ENCODE measurements at regions not wholly inside any gene's neighbourhood (a gene's known extent, or its start where the extent isn't known, plus 50 kb on each side); places are given as distances from the start of the nearest gene placed in this dataset.

DNA sequence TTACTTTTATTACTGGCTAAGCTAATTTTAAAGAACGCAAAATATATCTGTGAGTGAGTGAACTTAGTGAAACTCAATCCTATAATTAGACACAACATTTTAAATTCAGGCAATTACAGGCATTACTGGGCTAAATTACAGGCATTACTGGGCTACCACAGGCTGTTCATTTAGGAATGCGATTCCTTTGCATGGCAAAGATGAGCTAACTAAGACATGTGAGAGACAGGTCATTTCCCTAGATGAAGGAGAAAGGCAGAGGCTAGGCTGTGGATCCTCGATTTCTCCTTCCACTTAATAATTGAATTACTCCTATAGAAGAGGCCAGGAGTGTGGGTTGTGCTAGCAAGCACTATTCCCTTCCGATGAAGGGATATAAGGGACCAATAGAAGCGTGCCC, 429.4 kb upstream of the LMO3 start:
- DNase-seq (ENCODE audit: low spot score) (no peak), ATAC-seq (peak; percentile 56; the same call in 1 of the 2 replicates)
- POLR2A ChIA-PET: no interaction called here
- TF ChIP-seq, protein P1, sequence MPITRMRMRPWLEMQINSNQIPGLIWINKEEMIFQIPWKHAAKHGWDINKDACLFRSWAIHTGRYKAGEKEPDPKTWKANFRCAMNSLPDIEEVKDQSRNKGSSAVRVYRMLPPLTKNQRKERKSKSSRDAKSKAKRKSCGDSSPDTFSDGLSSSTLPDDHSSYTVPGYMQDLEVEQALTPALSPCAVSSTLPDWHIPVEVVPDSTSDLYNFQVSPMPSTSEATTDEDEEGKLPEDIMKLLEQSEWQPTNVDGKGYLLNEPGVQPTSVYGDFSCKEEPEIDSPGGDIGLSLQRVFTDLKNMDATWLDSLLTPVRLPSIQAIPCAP (CRISPR knock-in tag; IDR thresholded peaks at IDR 0.05): no peak
- TF ChIP-seq FOXJ3 (CRISPR knock-in tag; IDR thresholded peaks at IDR 0.05; ENCODE audit: borderline replicate concordance): no peak
- no peak for TF ChIP-seq SOX15 (CRISPR knock-in tag; IDR thresholded peaks at IDR 0.05)
- TF ChIP-seq TCF7 (CRISPR knock-in tag; IDR thresholded peaks at IDR 0.05; ENCODE audit: low read depth): no peak
- TF ChIP-seq NFE2L1 (CRISPR knock-in tag; IDR thresholded peaks at IDR 0.05): no peak
- TF ChIP-seq, protein P2, sequence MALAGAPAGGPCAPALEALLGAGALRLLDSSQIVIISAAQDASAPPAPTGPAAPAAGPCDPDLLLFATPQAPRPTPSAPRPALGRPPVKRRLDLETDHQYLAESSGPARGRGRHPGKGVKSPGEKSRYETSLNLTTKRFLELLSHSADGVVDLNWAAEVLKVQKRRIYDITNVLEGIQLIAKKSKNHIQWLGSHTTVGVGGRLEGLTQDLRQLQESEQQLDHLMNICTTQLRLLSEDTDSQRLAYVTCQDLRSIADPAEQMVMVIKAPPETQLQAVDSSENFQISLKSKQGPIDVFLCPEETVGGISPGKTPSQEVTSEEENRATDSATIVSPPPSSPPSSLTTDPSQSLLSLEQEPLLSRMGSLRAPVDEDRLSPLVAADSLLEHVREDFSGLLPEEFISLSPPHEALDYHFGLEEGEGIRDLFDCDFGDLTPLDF (CRISPR knock-in tag; IDR thresholded peaks at IDR 0.05): no peak
- TF ChIP-seq, protein P3, sequence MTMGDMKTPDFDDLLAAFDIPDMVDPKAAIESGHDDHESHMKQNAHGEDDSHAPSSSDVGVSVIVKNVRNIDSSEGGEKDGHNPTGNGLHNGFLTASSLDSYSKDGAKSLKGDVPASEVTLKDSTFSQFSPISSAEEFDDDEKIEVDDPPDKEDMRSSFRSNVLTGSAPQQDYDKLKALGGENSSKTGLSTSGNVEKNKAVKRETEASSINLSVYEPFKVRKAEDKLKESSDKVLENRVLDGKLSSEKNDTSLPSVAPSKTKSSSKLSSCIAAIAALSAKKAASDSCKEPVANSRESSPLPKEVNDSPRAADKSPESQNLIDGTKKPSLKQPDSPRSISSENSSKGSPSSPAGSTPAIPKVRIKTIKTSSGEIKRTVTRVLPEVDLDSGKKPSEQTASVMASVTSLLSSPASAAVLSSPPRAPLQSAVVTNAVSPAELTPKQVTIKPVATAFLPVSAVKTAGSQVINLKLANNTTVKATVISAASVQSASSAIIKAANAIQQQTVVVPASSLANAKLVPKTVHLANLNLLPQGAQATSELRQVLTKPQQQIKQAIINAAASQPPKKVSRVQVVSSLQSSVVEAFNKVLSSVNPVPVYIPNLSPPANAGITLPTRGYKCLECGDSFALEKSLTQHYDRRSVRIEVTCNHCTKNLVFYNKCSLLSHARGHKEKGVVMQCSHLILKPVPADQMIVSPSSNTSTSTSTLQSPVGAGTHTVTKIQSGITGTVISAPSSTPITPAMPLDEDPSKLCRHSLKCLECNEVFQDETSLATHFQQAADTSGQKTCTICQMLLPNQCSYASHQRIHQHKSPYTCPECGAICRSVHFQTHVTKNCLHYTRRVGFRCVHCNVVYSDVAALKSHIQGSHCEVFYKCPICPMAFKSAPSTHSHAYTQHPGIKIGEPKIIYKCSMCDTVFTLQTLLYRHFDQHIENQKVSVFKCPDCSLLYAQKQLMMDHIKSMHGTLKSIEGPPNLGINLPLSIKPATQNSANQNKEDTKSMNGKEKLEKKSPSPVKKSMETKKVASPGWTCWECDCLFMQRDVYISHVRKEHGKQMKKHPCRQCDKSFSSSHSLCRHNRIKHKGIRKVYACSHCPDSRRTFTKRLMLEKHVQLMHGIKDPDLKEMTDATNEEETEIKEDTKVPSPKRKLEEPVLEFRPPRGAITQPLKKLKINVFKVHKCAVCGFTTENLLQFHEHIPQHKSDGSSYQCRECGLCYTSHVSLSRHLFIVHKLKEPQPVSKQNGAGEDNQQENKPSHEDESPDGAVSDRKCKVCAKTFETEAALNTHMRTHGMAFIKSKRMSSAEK (CRISPR knock-in tag; IDR thresholded peaks at IDR 0.05; ENCODE audit: borderline replicate concordance): no peak
- TF ChIP-seq ZNF121 (CRISPR knock-in tag; IDR thresholded peaks at IDR 0.05): no peak
- TF ChIP-seq, protein P4, sequence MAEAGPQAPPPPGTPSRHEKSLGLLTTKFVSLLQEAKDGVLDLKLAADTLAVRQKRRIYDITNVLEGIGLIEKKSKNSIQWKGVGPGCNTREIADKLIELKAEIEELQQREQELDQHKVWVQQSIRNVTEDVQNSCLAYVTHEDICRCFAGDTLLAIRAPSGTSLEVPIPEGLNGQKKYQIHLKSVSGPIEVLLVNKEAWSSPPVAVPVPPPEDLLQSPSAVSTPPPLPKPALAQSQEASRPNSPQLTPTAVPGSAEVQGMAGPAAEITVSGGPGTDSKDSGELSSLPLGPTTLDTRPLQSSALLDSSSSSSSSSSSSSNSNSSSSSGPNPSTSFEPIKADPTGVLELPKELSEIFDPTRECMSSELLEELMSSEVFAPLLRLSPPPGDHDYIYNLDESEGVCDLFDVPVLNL (CRISPR knock-in tag; IDR thresholded peaks at IDR 0.05; ENCODE audit: borderline replicate concordance, low read depth): no peak
- no peak for TF ChIP-seq OVOL2 (CRISPR knock-in tag; IDR thresholded peaks at IDR 0.05; ENCODE audit: borderline replicate concordance)
- H3K4me3 Mint-ChIP-seq: no peak overlapping the region
- H3K9me3 Mint-ChIP-seq: no peaks in the 10 kb centered on the region
- no peaks in the 10 kb centered on the region for H3K27me3 Mint-ChIP-seq (ENCODE audit: low read depth)
- peaks cover 6% of the 10 kb centered on the region for H3K4me1 Mint-ChIP-seq
- no peaks in the 10 kb centered on the region for H3K36me3 Mint-ChIP-seq
- H3K27ac Mint-ChIP-seq: no peak overlapping the region
- CTCF ChIA-PET: no interaction called here

DNA sequence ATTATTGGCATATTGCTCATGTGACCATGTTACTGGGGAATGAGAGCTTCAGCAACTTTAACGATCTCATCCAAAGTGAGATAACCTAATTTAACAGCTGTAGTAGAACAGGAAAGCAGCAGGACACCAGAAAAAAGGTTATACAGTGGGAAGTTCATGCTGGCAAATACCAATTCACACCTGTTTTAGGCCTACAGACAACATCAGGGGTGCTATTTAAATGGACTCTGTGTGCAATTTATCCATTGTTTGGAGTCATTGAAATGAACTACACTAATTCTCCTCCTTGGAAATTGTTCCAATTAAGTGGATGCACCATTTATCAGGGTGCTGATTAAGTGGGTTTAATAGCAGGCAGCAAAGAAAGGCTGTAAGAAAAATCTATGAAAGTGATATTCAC, 424.4 kb upstream of the LMO3 start:
- TF ChIP-seq ZNF219 (CRISPR knock-in tag; IDR thresholded peaks at IDR 0.05; ENCODE audit: borderline replicate concordance): no peak
- TF ChIP-seq, protein P5, sequence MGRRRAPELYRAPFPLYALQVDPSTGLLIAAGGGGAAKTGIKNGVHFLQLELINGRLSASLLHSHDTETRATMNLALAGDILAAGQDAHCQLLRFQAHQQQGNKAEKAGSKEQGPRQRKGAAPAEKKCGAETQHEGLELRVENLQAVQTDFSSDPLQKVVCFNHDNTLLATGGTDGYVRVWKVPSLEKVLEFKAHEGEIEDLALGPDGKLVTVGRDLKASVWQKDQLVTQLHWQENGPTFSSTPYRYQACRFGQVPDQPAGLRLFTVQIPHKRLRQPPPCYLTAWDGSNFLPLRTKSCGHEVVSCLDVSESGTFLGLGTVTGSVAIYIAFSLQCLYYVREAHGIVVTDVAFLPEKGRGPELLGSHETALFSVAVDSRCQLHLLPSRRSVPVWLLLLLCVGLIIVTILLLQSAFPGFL (CRISPR knock-in tag; IDR thresholded peaks at IDR 0.05; ENCODE audit: borderline replicate concordance): no peak
- no peak for TF ChIP-seq CBFB (CRISPR knock-in tag; IDR thresholded peaks at IDR 0.05; ENCODE audit: low read depth)
- TF ChIP-seq, protein P6, sequence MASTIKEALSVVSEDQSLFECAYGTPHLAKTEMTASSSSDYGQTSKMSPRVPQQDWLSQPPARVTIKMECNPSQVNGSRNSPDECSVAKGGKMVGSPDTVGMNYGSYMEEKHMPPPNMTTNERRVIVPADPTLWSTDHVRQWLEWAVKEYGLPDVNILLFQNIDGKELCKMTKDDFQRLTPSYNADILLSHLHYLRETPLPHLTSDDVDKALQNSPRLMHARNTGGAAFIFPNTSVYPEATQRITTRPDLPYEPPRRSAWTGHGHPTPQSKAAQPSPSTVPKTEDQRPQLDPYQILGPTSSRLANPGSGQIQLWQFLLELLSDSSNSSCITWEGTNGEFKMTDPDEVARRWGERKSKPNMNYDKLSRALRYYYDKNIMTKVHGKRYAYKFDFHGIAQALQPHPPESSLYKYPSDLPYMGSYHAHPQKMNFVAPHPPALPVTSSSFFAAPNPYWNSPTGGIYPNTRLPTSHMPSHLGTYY (CRISPR knock-in tag; IDR thresholded peaks at IDR 0.05): no peak
- no peak for TF ChIP-seq FOXP1 (CRISPR knock-in tag; IDR thresholded peaks at IDR 0.05; ENCODE audit: borderline replicate concordance)
- no peak for TF ChIP-seq FOXJ3 (CRISPR knock-in tag; IDR thresholded peaks at IDR 0.05; ENCODE audit: borderline replicate concordance)
- no peak for TF ChIP-seq ZNF671 (CRISPR knock-in tag; IDR thresholded peaks at IDR 0.05)
- DNase-seq (ENCODE audit: low spot score): no peak
- POLR2A ChIA-PET: no interaction called here
- ATAC-seq: no peak
- no peaks in the 10 kb centered on the region for H3K27me3 Mint-ChIP-seq (ENCODE audit: low read depth)
- no peaks in the 10 kb centered on the region for H3K36me3 Mint-ChIP-seq
- no peak overlapping the region for H3K27ac Mint-ChIP-seq
- peaks cover 38% of the 10 kb centered on the region for H3K4me1 Mint-ChIP-seq
- H3K9me3 Mint-ChIP-seq: peaks cover 6% of the 10 kb centered on the region; the same call in 1 of the 2 replicates
- CTCF ChIA-PET: no interaction called here
- no peak overlapping the region for H3K4me3 Mint-ChIP-seq
